ENCODE measurements at regions not wholly inside any gene's neighbourhood (a gene's known extent, or its start where the extent isn't known, plus 50 kb on each side); places are given as distances from the start of the nearest gene placed in this dataset.

DNA sequence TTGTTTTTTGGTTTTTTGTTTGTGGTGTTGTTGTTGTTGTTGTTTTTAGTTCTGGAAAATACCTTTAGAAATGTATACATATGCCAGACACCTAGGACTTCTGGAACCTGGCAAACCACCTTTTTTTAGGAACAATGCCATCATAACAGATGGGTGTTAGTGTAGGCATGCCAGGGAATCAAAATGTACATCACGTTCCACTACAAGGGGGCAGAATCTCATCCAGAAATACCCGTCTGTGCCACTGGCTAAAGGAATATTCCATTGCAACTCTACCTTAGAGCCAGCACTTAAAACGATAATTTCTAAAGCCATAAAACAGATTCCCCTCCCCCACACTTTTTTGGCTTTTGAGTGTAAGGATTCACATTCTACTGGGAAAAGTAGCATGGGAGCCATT, 239.8 kb downstream of the ETV1 start:
- TF ChIP-seq, protein P1, sequence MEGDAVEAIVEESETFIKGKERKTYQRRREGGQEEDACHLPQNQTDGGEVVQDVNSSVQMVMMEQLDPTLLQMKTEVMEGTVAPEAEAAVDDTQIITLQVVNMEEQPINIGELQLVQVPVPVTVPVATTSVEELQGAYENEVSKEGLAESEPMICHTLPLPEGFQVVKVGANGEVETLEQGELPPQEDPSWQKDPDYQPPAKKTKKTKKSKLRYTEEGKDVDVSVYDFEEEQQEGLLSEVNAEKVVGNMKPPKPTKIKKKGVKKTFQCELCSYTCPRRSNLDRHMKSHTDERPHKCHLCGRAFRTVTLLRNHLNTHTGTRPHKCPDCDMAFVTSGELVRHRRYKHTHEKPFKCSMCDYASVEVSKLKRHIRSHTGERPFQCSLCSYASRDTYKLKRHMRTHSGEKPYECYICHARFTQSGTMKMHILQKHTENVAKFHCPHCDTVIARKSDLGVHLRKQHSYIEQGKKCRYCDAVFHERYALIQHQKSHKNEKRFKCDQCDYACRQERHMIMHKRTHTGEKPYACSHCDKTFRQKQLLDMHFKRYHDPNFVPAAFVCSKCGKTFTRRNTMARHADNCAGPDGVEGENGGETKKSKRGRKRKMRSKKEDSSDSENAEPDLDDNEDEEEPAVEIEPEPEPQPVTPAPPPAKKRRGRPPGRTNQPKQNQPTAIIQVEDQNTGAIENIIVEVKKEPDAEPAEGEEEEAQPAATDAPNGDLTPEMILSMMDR (IDR thresholded peaks at IDR 0.05), result no peak
- TF ChIP-seq POLR2A (IDR thresholded peaks at IDR 0.05) (no peak), POLR2AphosphoS5 (IDR thresholded peaks at IDR 0.05) (no peak)

Data from stomach (tissue), 4 donors.